H1 (cell line): ENCODE measurements at regions not wholly inside any gene's neighbourhood (a gene's known extent, or its start where the extent isn't known, plus 50 kb on each side); places are given as distances from the start of the nearest gene placed in this dataset.

Experiments
- CTCF ChIA-PET: fragments of 300-600 bp; sonication (Branson Sonifier 250); formaldehyde crosslinking; loops from one replicate; lab custom pipeline; 2021; ENCODE audit not compliant: partially characterized antibody; lab: Charles Lee
- POLR2A ChIA-PET: fragments of 300-600 bp; sonication (Branson Sonifier 250); formaldehyde crosslinking; loops from one replicate; lab custom pipeline; 2021; ENCODE audit warnings: inconsistent platforms; ENCODE audit not compliant: partially characterized antibody; lab: Charles Lee
- DNase-seq, 2 experiments: peaks; one replicate each; pipeline versions ENCODE4 v3.0.0 to v3.0.0-alpha.2; 2010 to 2022; ENCODE audit warnings: low spot score in 2 of 2, low read depth in 1 of 2, mixed read lengths in 1 of 2
- FAIRE-seq: peaks from 2 replicates; lab custom pipeline; 2011; peaks lifted over from hg19 to GRCh38; lab: Jason Lieb, UNC
- H2AFZ ChIP-seq: 2 replicates; pipeline ENCODE4 v1.8.1; 2012; ENCODE audit warnings: low read length, inconsistent platforms
- H2AK5ac ChIP-seq: 2 replicates; pipeline ENCODE4 v1.6.1; 2013; ENCODE audit warnings: low read depth, low read length
- H2BK120ac ChIP-seq: replicated peaks from 2 replicates; pipeline ENCODE3; 2013; ENCODE audit warnings: low read depth, low read length, inconsistent platforms
- H2BK12ac ChIP-seq: 2 replicates; pipeline ENCODE4 v1.6.1; 2013; ENCODE audit warnings: low read depth, low read length
- H2BK15ac ChIP-seq: 2 replicates; pipeline ENCODE4 v1.6.1; 2013; ENCODE audit warnings: low read length
- H2BK20ac ChIP-seq: 2 replicates; pipeline ENCODE4 v1.6.1; 2013; ENCODE audit warnings: low read length
- H2BK5ac ChIP-seq: 2 replicates; pipeline ENCODE4 v1.6.1; 2013; ENCODE audit warnings: low read depth, low read length
- H3K14ac ChIP-seq: 2 replicates; pipeline ENCODE4 v1.6.1; 2013; ENCODE audit warnings: inconsistent platforms; ENCODE audit not compliant: insufficient read length
- H3K18ac ChIP-seq: 2 replicates; pipeline ENCODE4 v1.6.1; 2013; ENCODE audit warnings: low read length; ENCODE audit errors: extremely low read depth
- H3K23ac ChIP-seq: 2 replicates; pipeline ENCODE4 v1.6.1; 2013; ENCODE audit warnings: inconsistent platforms; ENCODE audit not compliant: insufficient read length
- H3K23me2 ChIP-seq: 2 replicates; pipeline ENCODE4 v1.6.1; 2013; ENCODE audit warnings: low read depth, low read length
- H3K27ac ChIP-seq: 2 replicates; pipeline ENCODE4 v1.6.1; 2011; ENCODE audit warnings: low read depth, low read length, inconsistent platforms
- H3K27me3 ChIP-seq, 4 experiments: replicated peaks in 1 of 4; 1 replicate in 1 of 4; 2 replicates in 3 of 4; pipeline versions ENCODE4 v1.6.1 to v1.8.1; 2011 to 2013; ENCODE audit warnings: low read length in 3 of 4, mild to moderate bottlenecking in 3 of 4, inconsistent platforms in 2 of 4, mixed read lengths in 2 of 4, moderate library complexity in 1 of 4; ENCODE audit not compliant: control insufficient read depth in 3 of 4, insufficient read depth in 3 of 4; ENCODE audit errors: extremely low read depth in 1 of 4
- H3K36me3 ChIP-seq, 4 experiments: 2 replicates each; pipeline versions ENCODE4 v1.6.1 to v1.8.1; 2011 to 2013; ENCODE audit warnings: mild to moderate bottlenecking in 4 of 4, low read length in 3 of 4, moderate library complexity in 2 of 4, control low read depth in 1 of 4, inconsistent platforms in 1 of 4; ENCODE audit not compliant: insufficient read depth in 4 of 4, control insufficient read depth in 2 of 4
- H3K4ac ChIP-seq: replicated peaks from 2 replicates; pipeline ENCODE3; 2013; ENCODE audit warnings: low read length, low read depth, mixed read lengths, inconsistent platforms; ENCODE audit not compliant: insufficient read length
- H3K4me1 ChIP-seq, 4 experiments: replicated peaks in 1 of 4; 1 replicate in 1 of 4; 2 replicates in 3 of 4; pipeline versions ENCODE4 v1.6.1 to v1.8.1; 2011 to 2013; ENCODE audit warnings: low read length in 3 of 4, inconsistent platforms in 2 of 4, mixed read lengths in 1 of 4; ENCODE audit not compliant: insufficient read depth in 4 of 4, control insufficient read depth in 3 of 4
- H3K4me2 ChIP-seq, 2 experiments: 2 replicates each; pipeline versions ENCODE4 v1.6.1 to v1.8.1; 2011 to 2013; ENCODE audit warnings: low read depth in 2 of 2, low read length in 2 of 2, control low read depth in 1 of 2, inconsistent platforms in 1 of 2, mild to moderate bottlenecking in 1 of 2; ENCODE audit not compliant: insufficient read depth in 1 of 2
- H3K4me3 ChIP-seq, 4 experiments: fragments of 200-600, 300-600 bp in 1 of 4; sonication (generic), shearing (Covaris generic), sonication (Bioruptor Twin) in 1 of 4; 2 replicates each; pipeline versions ENCODE4 v1.5.1 to v1.8.1; 2011 to 2016; ENCODE audit warnings: low read length in 4 of 4, low read depth in 3 of 4, control low read depth in 2 of 4, inconsistent platforms in 2 of 4, mild to moderate bottlenecking in 2 of 4, mixed read lengths in 1 of 4, moderate library complexity in 1 of 4; ENCODE audit not compliant: insufficient read depth in 2 of 4; ENCODE audit errors: extremely low read depth in 1 of 4
- H3K56ac ChIP-seq: replicated peaks from 2 replicates; pipeline ENCODE3; 2013; ENCODE audit warnings: low read depth, mild to moderate bottlenecking, mixed read lengths, low read length, inconsistent platforms; ENCODE audit not compliant: insufficient read length
- H3K79me1 ChIP-seq: 2 replicates; pipeline ENCODE4 v1.6.1; 2013; ENCODE audit warnings: low read depth, low read length, control low read depth
- H3K79me2 ChIP-seq, 2 experiments: 2 replicates each; pipeline versions ENCODE4 v1.6.1 to v1.8.1; 2012 to 2013; ENCODE audit warnings: low read length in 2 of 2, mild to moderate bottlenecking in 2 of 2, inconsistent platforms in 1 of 2; ENCODE audit not compliant: insufficient read depth in 2 of 2, control insufficient read depth in 1 of 2
- H3K9ac ChIP-seq, 4 experiments: replicated peaks in 1 of 4; 1 replicate in 1 of 4; 2 replicates in 3 of 4; pipeline versions ENCODE4 v1.6.1 to v1.8.1; 2011 to 2013; ENCODE audit warnings: low read depth in 3 of 4, low read length in 3 of 4, control low read depth in 2 of 4, mild to moderate bottlenecking in 2 of 4, moderate library complexity in 2 of 4, inconsistent platforms in 1 of 4; ENCODE audit errors: extremely low read depth in 1 of 4
- H3K9me3 ChIP-seq, 2 experiments: 2 replicates each; pipeline versions ENCODE4 v1.6.1 to v1.8.1; 2012 to 2013; ENCODE audit warnings: mild to moderate bottlenecking in 2 of 2, moderate library complexity in 2 of 2, control low read depth in 1 of 2, inconsistent platforms in 1 of 2, low read depth in 1 of 2, low read length in 1 of 2, mixed read lengths in 1 of 2; ENCODE audit not compliant: insufficient read depth in 2 of 2
- H4K20me1 ChIP-seq, 2 experiments: replicated peaks in 1 of 2; 2 replicates each; pipeline versions ENCODE3 to v1.8.1; 2011 to 2013; ENCODE audit warnings: inconsistent platforms in 2 of 2, low read length in 2 of 2, mild to moderate bottlenecking in 1 of 2; ENCODE audit not compliant: insufficient read depth in 2 of 2, control insufficient read depth in 1 of 2
- H4K5ac ChIP-seq: 2 replicates; pipeline ENCODE4 v1.6.1; 2013; ENCODE audit warnings: low read length, low read depth, mixed read lengths, inconsistent platforms; ENCODE audit not compliant: insufficient read length
- H4K8ac ChIP-seq: 2 replicates; pipeline ENCODE4 v1.8.0; 2013; ENCODE audit warnings: mild to moderate bottlenecking, moderate library complexity, low read length, inconsistent platforms; ENCODE audit not compliant: insufficient read depth; ENCODE audit errors: extremely low read depth
- H4K91ac ChIP-seq: replicated peaks from 2 replicates; pipeline ENCODE3; 2013; ENCODE audit warnings: low read length, mixed read lengths, inconsistent platforms; ENCODE audit not compliant: insufficient read length
- EZH2 ChIP-seq: fragments of 200-600 bp; sonication (generic); IDR thresholded peaks from 2 replicates; pipeline ENCODE4 v1.7.1; 2012; ENCODE audit warnings: low read depth, mild to moderate bottlenecking, moderate library complexity, low read length, inconsistent platforms; ENCODE audit not compliant: severe bottlenecking
- HDAC2 ChIP-seq, 2 experiments: fragments of 300-600 bp in 1 of 2; sonication (generic) in 1 of 2; IDR thresholded peaks; 2 replicates each; pipeline ENCODE4 v1.6.1; 2011 to 2012; ENCODE audit warnings: low read depth in 2 of 2, low read length in 2 of 2, mild to moderate bottlenecking in 2 of 2, moderate library complexity in 2 of 2, borderline replicate concordance in 1 of 2, inconsistent platforms in 1 of 2
- SIN3A ChIP-seq, 2 experiments: IDR thresholded peaks in 1 of 2; conservative IDR thresholded peaks in 1 of 2; 2 replicates each; pipeline ENCODE4 v1.6.1; 2011 to 2012; ENCODE audit warnings: low read length in 2 of 2, improper control_type of control experiment in 1 of 2, low read depth in 1 of 2, mild to moderate bottlenecking in 1 of 2
- TEAD4 ChIP-seq: IDR thresholded peaks from 2 replicates; pipeline ENCODE4 v1.6.1; 2012; ENCODE audit warnings: low read depth, low read length, inconsistent platforms, mixed read lengths
- whole genome bisulfite sequencing, 2 experiments: shearing (Covaris generic) in 1 of 2; methylation state at CpG; one replicate each; pipeline versions ENCODE4 v1.1.6 to v1.1.7; 2013 to 2015; ENCODE audit warnings: low lambda C conversion rate in 2 of 2, mixed read lengths in 2 of 2, inconsistent platforms in 1 of 2, low coverage in 1 of 2, missing lambda C conversion rate in 1 of 2; ENCODE audit not compliant: insufficient replicate concordance in 2 of 2, insufficient coverage in 1 of 2, insufficient read length in 1 of 2; ENCODE audit errors: extremely low coverage in 1 of 2, missing lambda C conversion rate in 1 of 2; 5-methylcytosine and 5-hydroxymethylcytosine counted together

GRCh38 chrX:87924619-87925018, 407.0 kb downstream of the KLHL4 start:
- POLR2A ChIA-PET: no interaction called here
- WGBS, 2 experiments: 100% methylated on average over 2 of the region's 3 CpGs; no CpG with 5 or more reads in 1 of the 2 experiments

More at GRCh38 chrX:87924619-87925018, 407.0 kb downstream of the KLHL4 start:
- H4K5ac ChIP-seq: no peak overlapping the region
- H3K27me3 ChIP-seq: no peaks in the 10 kb centered on the region
- H3K56ac ChIP-seq: no peak overlapping the region
- H3K4me1 ChIP-seq: no peaks in the 10 kb centered on the region
- no peak overlapping the region for H4K8ac ChIP-seq
- H3K4me2 ChIP-seq: no peak overlapping the region
- no peak overlapping the region for H2BK120ac ChIP-seq
- CTCF ChIA-PET: no interaction called here
- no peak overlapping the region for H2BK12ac ChIP-seq
- no peak overlapping the region for H3K9ac ChIP-seq
- no peaks in the 10 kb centered on the region for H3K36me3 ChIP-seq
- no peak overlapping the region for H2BK15ac ChIP-seq
- no peaks in the 10 kb centered on the region for H3K9me3 ChIP-seq
- no peak overlapping the region for H3K18ac ChIP-seq
- H2BK20ac ChIP-seq: no peak overlapping the region
- H2AFZ ChIP-seq: no peak overlapping the region
- H3K23me2 ChIP-seq: no peaks in the 10 kb centered on the region
- no peaks in the 10 kb centered on the region for H3K79me2 ChIP-seq
- H3K4me3 ChIP-seq: no peak overlapping the region
- H3K23ac ChIP-seq: no peak overlapping the region
- H2BK5ac ChIP-seq: no peak overlapping the region
- DNase-seq (no peak), FAIRE-seq (no peak)
- H3K14ac ChIP-seq: no peak overlapping the region
- H2AK5ac ChIP-seq: no peak overlapping the region
- no peak overlapping the region for H4K91ac ChIP-seq
- no peak overlapping the region for H3K4ac ChIP-seq
- no peaks in the 10 kb centered on the region for H3K79me1 ChIP-seq
- no peak overlapping the region for H3K27ac ChIP-seq
- TF ChIP-seq HDAC2 (IDR thresholded peaks at IDR 0.05; ENCODE audit: borderline replicate concordance in 1 of 2, low read depth in 2 of 2, low read length in 2 of 2): no peak
- no peak for TF ChIP-seq SIN3A (conservative IDR thresholded peaks at IDR 0.05 in 1 of 2, IDR thresholded peaks at IDR 0.05 in 1 of 2; ENCODE audit: low read depth in 1 of 2, low read length in 2 of 2)
- no peak for TF ChIP-seq TEAD4
- no peak for TF ChIP-seq EZH2
- H4K20me1 ChIP-seq: no peaks in the 10 kb centered on the region
